Endothelial cell of umbilical vein (primary cell): ENCODE measurements at regions not wholly inside any gene's neighbourhood (a gene's known extent, or its start where the extent isn't known, plus 50 kb on each side); places are given as distances from the start of the nearest gene placed in this dataset.

Experiments used
- BruUV-seq: library from RNA; stranded (reverse); fragments of 400-500 nt; replicated peaks from 2 replicates; lab custom pipeline; 2021; lab: Mats Ljungman, UMichigan
- CTCF ChIA-PET: fragments of 300-600, 350-600 bp; sonication (Branson Sonifier 250); formaldehyde crosslinking; loops from one replicate; lab custom pipeline; 2021; ENCODE audit warnings: antibody characterized with exemption, inconsistent platforms; lab: Charles Lee
- POLR2A ChIA-PET: fragments of 300-600, 350-600 bp; sonication (Branson Sonifier 250); formaldehyde crosslinking; loops from one replicate; lab custom pipeline; 2021; ENCODE audit warnings: antibody characterized with exemption, inconsistent platforms; lab: Charles Lee
- DNase-seq: peaks from one replicate; pipeline ENCODE4 v3.0.0-alpha.2; 2011; ENCODE audit warnings: low read depth, low spot score
- FAIRE-seq: peaks from 2 replicates; lab custom pipeline; 2011; peaks lifted over from hg19 to GRCh38; lab: Jason Lieb, UNC
- H2AFZ ChIP-seq: 2 replicates; pipeline ENCODE4 v1.6.0; 2012; ENCODE audit warnings: low read depth, low read length, control low read depth, inconsistent platforms
- H3K27ac ChIP-seq: 2 replicates; pipeline ENCODE4 v1.5.1; 2011; ENCODE audit warnings: low read depth, mild to moderate bottlenecking, control low read depth, low read length, moderate library complexity; ENCODE audit not compliant: insufficient read depth
- H3K27me3 ChIP-seq, 2 experiments: 2 replicates each; pipeline versions ENCODE4 v1.6.0 to v1.6.1; 2011; ENCODE audit warnings: low read length in 2 of 2, mixed read lengths in 1 of 2; ENCODE audit not compliant: control insufficient read depth in 2 of 2, insufficient read depth in 2 of 2
- H3K36me3 ChIP-seq, 2 experiments: 2 replicates in 1 of 2; 3 replicates in 1 of 2; pipeline ENCODE4 v1.5.1; 2011; ENCODE audit warnings: low read length in 2 of 2, mild to moderate bottlenecking in 1 of 2, moderate library complexity in 1 of 2; ENCODE audit not compliant: control insufficient read depth in 2 of 2, insufficient read depth in 2 of 2; ENCODE audit errors: extremely low read depth in 1 of 2
- H3K4me1 ChIP-seq: 3 replicates; pipeline ENCODE4 v1.5.1; 2011; ENCODE audit warnings: mild to moderate bottlenecking, low read length; ENCODE audit not compliant: control insufficient read depth, insufficient read depth; ENCODE audit errors: extremely low read depth
- H3K4me2 ChIP-seq: 2 replicates; pipeline ENCODE4 v1.6.1; 2011; ENCODE audit warnings: low read length, control low read depth, mixed read lengths; ENCODE audit not compliant: insufficient read depth
- H3K4me3 ChIP-seq, 3 experiments: fragments of 200-600 bp in 1 of 3; sonication (generic), shearing (Covaris generic) in 1 of 3; replicated peaks in 1 of 3; 2 replicates each; pipeline ENCODE4 v1.5.1; 2011 to 2016; ENCODE audit warnings: control low read depth in 3 of 3, low read length in 3 of 3, mild to moderate bottlenecking in 2 of 3, inconsistent platforms in 1 of 3, low read depth in 1 of 3, moderate library complexity in 1 of 3; ENCODE audit not compliant: insufficient read depth in 1 of 3
- H3K79me2 ChIP-seq: 2 replicates; pipeline ENCODE4 v1.6.0; 2012; ENCODE audit warnings: low read length, inconsistent platforms; ENCODE audit not compliant: control insufficient read depth, insufficient read depth
- H3K9ac ChIP-seq: replicated peaks from 2 replicates; pipeline ENCODE3; 2011; ENCODE audit warnings: low read length, control low read depth; ENCODE audit not compliant: insufficient read depth; ENCODE audit errors: extremely low read depth
- H3K9me1 ChIP-seq: replicated peaks from 3 replicates; pipeline ENCODE4 v1.6.0; 2011; ENCODE audit warnings: mild to moderate bottlenecking, low read length; ENCODE audit not compliant: control insufficient read depth, insufficient read depth; ENCODE audit errors: extremely low read depth
- H3K9me3 ChIP-seq: replicated peaks from 2 replicates; pipeline ENCODE4 v1.5.1; 2012; ENCODE audit warnings: low read length, inconsistent platforms; ENCODE audit not compliant: control insufficient read depth, insufficient read depth
- H4K20me1 ChIP-seq: replicated peaks from 2 replicates; pipeline ENCODE3; 2011; ENCODE audit warnings: mild to moderate bottlenecking, low read length; ENCODE audit not compliant: control insufficient read depth, insufficient read depth; ENCODE audit errors: extremely low read depth
- EZH2 ChIP-seq: IDR thresholded peaks from 2 replicates; pipeline ENCODE4 v1.6.1; 2012; ENCODE audit warnings: borderline replicate concordance, low read depth, mild to moderate bottlenecking, moderate library complexity, low read length, inconsistent platforms; ENCODE audit not compliant: severe bottlenecking
- FOS ChIP-seq: IDR thresholded peaks from 2 replicates; pipeline ENCODE4 v1.6.1; 2011; ENCODE audit warnings: mild to moderate bottlenecking, low read length, moderate library complexity, borderline replicate concordance; ENCODE audit not compliant: insufficient read depth
- GATA2 ChIP-seq: IDR thresholded peaks from 2 replicates; pipeline ENCODE4 v1.7.0; 2011; ENCODE audit warnings: low read depth, mild to moderate bottlenecking, moderate library complexity, mixed read lengths, low read length; ENCODE audit not compliant: insufficient read length, insufficient read depth
- JUN ChIP-seq: IDR thresholded peaks from 2 replicates; pipeline ENCODE4 v1.6.1; 2011; ENCODE audit warnings: borderline replicate concordance, low read depth; ENCODE audit not compliant: insufficient read length, insufficient read depth
- MYC ChIP-seq: IDR thresholded peaks from one replicate; pipeline ENCODE4 v1.6.1; 2011; ENCODE audit warnings: mild to moderate bottlenecking, low read depth, low read length
- POLR2A ChIP-seq: IDR thresholded peaks from 2 replicates; pipeline ENCODE4 v1.6.1; 2012; ENCODE audit warnings: low read depth, mild to moderate bottlenecking, control low read depth, low read length
- POLR2AphosphoS5 ChIP-seq: IDR thresholded peaks from 2 replicates; pipeline ENCODE4 v1.6.1; 2012; ENCODE audit warnings: low read depth, mild to moderate bottlenecking, control low read depth, low read length, moderate library complexity; ENCODE audit not compliant: insufficient read depth
- dilution Hi-C: fragments of 300-500 bp; cut with MboI; formaldehyde crosslinking; loops from one replicate; pipeline ENCODE4 v1.15.0; 2019; ENCODE audit warnings: low sequenced_read_pairs; ENCODE audit not compliant: extremely low pct_ligation_motif_present
- intact Hi-C: fragments of 100-400 bp; cut with micrococcal nuclease; formaldehyde crosslinking; loops from one replicate; pipeline ENCODE4 v1.10.0; 2022
- TF ChIP-seq, protein P1 (sequence below): IDR thresholded peaks from 2 replicates; pipeline ENCODE4 v1.6.1; 2011; ENCODE audit not compliant: insufficient read depth, insufficient read length
- TF ChIP-seq, protein P2 (sequence below), 2 donors: IDR thresholded peaks; 1 replicate in 1 of 2; 2 replicates in 1 of 2; pipeline ENCODE4 v1.5.1; 2011; ENCODE audit warnings: low read length in 2 of 2, mild to moderate bottlenecking in 2 of 2, moderate library complexity in 2 of 2, control low read depth in 1 of 2, inconsistent platforms in 1 of 2, low read depth in 1 of 2; ENCODE audit not compliant: insufficient read depth in 1 of 2; ENCODE audit errors: extremely low read depth in 1 of 2

DNA sequence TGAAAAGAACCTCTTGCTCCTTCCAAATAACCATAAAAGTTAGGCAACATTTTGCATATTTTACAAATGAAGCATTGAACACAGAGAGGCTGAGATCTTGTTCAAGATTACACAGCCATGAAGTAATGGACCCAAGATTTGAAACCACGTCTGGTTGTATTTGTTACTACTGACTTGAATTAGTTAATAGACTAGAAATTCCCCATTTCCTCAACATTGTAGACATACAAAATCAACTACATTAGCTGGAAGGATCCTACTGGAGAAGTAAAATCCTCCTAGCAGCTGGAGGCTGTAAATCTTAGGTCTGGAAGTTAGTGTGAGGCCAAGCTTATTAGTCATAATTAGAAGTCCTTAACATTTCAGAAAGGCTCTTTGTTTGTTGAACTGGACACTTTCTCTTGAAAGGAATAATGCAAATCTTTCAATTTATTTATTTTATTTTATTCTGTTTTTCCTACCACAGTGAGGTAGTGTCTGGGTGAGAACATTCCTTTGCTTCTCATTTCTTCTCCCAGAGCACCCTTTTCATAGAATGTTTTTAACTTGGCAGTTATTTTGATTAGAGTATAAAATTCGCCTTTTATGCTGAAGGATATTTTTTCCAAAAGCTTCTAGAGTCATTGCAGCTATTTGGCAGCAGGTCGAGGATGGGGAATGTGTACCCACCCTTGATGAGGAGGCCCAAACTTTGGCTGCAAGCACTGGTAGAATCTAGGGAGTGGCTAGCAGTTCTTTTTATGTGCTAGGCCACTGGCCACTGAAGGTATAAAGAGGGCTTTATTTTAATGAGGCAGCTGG, 62.0 kb upstream of the CLNK start:
- ChIA-PET POLR2A (interaction anchor here (0.5 kb wide), 1 partner anchor 42 kb away, joined by 3 read pairs; no protein-coding TSS in a partner anchor), CTCF (interaction anchor here (1.1 to 1.3 kb wide), 2 partner anchors 10 to 124 kb away, joined by 3 read pairs; no protein-coding TSS in a partner anchor)
- H3K4me3 ChIP-seq = no peak overlapping the region
- no peak overlapping the region for H2AFZ ChIP-seq
- no peaks in the 10 kb centered on the region for H3K36me3 ChIP-seq
- no peak for FAIRE-seq
- intact Hi-C loops (no loop called here), dilution Hi-C loops (no loop called here)
- DNase-seq = no peak
- no peak for TF ChIP-seq GATA2
- TF ChIP-seq, protein P1, sequence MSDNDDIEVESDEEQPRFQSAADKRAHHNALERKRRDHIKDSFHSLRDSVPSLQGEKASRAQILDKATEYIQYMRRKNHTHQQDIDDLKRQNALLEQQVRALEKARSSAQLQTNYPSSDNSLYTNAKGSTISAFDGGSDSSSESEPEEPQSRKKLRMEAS = no peak
- no peak for TF ChIP-seq FOS
- TF ChIP-seq JUN = no peak
- TF ChIP-seq, protein P2, sequence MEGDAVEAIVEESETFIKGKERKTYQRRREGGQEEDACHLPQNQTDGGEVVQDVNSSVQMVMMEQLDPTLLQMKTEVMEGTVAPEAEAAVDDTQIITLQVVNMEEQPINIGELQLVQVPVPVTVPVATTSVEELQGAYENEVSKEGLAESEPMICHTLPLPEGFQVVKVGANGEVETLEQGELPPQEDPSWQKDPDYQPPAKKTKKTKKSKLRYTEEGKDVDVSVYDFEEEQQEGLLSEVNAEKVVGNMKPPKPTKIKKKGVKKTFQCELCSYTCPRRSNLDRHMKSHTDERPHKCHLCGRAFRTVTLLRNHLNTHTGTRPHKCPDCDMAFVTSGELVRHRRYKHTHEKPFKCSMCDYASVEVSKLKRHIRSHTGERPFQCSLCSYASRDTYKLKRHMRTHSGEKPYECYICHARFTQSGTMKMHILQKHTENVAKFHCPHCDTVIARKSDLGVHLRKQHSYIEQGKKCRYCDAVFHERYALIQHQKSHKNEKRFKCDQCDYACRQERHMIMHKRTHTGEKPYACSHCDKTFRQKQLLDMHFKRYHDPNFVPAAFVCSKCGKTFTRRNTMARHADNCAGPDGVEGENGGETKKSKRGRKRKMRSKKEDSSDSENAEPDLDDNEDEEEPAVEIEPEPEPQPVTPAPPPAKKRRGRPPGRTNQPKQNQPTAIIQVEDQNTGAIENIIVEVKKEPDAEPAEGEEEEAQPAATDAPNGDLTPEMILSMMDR (IDR thresholded peaks at IDR 0.05; ENCODE audit: extremely low read depth in 1 of 2, insufficient read depth in 1 of 2, low read depth in 1 of 2, low read length in 2 of 2) = no peak
- TF ChIP-seq POLR2AphosphoS5 = no peak
- TF ChIP-seq POLR2A = no peak
- no peak for TF ChIP-seq MYC
- no peak for TF ChIP-seq EZH2
- no peaks in the 10 kb centered on the region for H4K20me1 ChIP-seq
- H3K4me1 ChIP-seq = no peaks in the 10 kb centered on the region
- no peak overlapping the region for H3K27ac ChIP-seq
- no peaks in the 10 kb centered on the region for H3K9me1 ChIP-seq
- no peak overlapping the region for H3K4me2 ChIP-seq
- H3K79me2 ChIP-seq = no peaks in the 10 kb centered on the region
- no peaks in the 10 kb centered on the region for H3K27me3 ChIP-seq
- BruUV-seq = no TSS peak
- H3K9me3 ChIP-seq = no peaks in the 10 kb centered on the region
- H3K9ac ChIP-seq = no peak overlapping the region
